MCF 10A (cell line): ENCODE measurements at regions not wholly inside any gene's neighbourhood (a gene's known extent, or its start where the extent isn't known, plus 50 kb on each side); places are given as distances from the start of the nearest gene placed in this dataset.

ENCODE experiments used
- BruUV-seq: library from RNA; stranded (reverse); fragments of 400-500 nt; replicated peaks from 2 replicates; lab custom pipeline; 2021; lab: Mats Ljungman, UMichigan
- CTCF ChIA-PET: fragments of 300-600 bp; sonication (Branson Sonifier 250); formaldehyde crosslinking; extraction: SDS; loops from one replicate; lab custom pipeline; 2021; ENCODE audit warnings: antibody characterized with exemption, inconsistent platforms; lab: Yijun Ruan, JAX
- POLR2A ChIA-PET: fragments of 300-600, 350-650 bp; sonication (Branson Sonifier 250); formaldehyde crosslinking; extraction: SDS; loops from one replicate; lab custom pipeline; 2020; ENCODE audit warnings: antibody characterized with exemption, inconsistent platforms; lab: Yijun Ruan, JAX
- DNase-seq: peaks from one replicate; pipeline ENCODE4 v3.0.0-alpha.2; 2018; ENCODE audit not compliant: unreplicated experiment
- H3K27ac Mint-ChIP-seq: one replicate; pipeline ENCODE4 v1.8.0; 2022; ENCODE audit warnings: mild to moderate bottlenecking, low read depth, mixed read lengths; ENCODE audit not compliant: unreplicated experiment
- H3K27me3 Mint-ChIP-seq: one replicate; pipeline ENCODE4 v1.8.0; 2022; ENCODE audit warnings: mixed read lengths; ENCODE audit not compliant: insufficient read depth, unreplicated experiment
- H3K36me3 Mint-ChIP-seq: one replicate; pipeline ENCODE4 v1.8.0; 2022; ENCODE audit warnings: mild to moderate bottlenecking, moderate library complexity, mixed read lengths; ENCODE audit not compliant: insufficient read depth, unreplicated experiment
- H3K4me1 Mint-ChIP-seq: one replicate; pipeline ENCODE4 v1.8.0; 2022; ENCODE audit warnings: mixed read lengths; ENCODE audit not compliant: insufficient read depth, unreplicated experiment
- H3K4me3 Mint-ChIP-seq: one replicate; pipeline ENCODE4 v1.8.0; 2022; ENCODE audit warnings: mild to moderate bottlenecking, moderate library complexity, mixed read lengths; ENCODE audit not compliant: unreplicated experiment
- H3K9me3 Mint-ChIP-seq: one replicate; pipeline ENCODE4 v1.8.0; 2022; ENCODE audit warnings: mixed read lengths; ENCODE audit not compliant: unreplicated experiment
- intact Hi-C: fragments of 100-400 bp; cut with micrococcal nuclease; formaldehyde crosslinking; loops from 2 replicates; pipeline ENCODE4 v1.14.1; 2022
- TF ChIP-seq, protein P1 (sequence below): fragments of 200-600 bp; IDR thresholded peaks from one replicate; pipeline ENCODE4 v1.8.0; 2022; ENCODE audit warnings: antibody characterized with exemption, mild to moderate bottlenecking; ENCODE audit not compliant: unreplicated experiment

DNA sequence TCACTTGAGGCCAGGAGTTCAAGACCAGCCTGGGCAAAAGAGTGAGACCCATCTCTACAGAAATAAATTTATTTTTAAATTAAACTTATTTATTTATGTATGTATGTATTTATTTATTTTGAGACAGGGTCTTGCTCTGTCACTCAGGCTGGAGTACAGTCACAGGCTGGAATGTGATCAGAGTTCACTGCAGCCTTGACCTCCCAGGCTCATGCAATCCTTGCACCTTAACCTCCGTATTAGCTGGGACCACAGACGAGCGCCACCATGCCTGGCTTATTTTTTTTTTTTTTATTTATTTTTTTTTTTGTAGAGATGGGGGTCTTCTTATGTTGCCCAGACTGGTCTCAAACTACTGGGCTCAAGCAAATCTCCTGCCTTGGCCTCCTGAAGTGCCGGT, 135.2 kb upstream of the HES1 start:
- TF ChIP-seq, protein P1, sequence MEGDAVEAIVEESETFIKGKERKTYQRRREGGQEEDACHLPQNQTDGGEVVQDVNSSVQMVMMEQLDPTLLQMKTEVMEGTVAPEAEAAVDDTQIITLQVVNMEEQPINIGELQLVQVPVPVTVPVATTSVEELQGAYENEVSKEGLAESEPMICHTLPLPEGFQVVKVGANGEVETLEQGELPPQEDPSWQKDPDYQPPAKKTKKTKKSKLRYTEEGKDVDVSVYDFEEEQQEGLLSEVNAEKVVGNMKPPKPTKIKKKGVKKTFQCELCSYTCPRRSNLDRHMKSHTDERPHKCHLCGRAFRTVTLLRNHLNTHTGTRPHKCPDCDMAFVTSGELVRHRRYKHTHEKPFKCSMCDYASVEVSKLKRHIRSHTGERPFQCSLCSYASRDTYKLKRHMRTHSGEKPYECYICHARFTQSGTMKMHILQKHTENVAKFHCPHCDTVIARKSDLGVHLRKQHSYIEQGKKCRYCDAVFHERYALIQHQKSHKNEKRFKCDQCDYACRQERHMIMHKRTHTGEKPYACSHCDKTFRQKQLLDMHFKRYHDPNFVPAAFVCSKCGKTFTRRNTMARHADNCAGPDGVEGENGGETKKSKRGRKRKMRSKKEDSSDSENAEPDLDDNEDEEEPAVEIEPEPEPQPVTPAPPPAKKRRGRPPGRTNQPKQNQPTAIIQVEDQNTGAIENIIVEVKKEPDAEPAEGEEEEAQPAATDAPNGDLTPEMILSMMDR: no peak
- DNase-seq: no peak
- Mint-ChIP-seq H3K4me1 (peaks cover 18% of the 10 kb centered on the region), H3K27me3 (no peaks in the 10 kb centered on the region), H3K36me3 (no peaks in the 10 kb centered on the region), H3K4me3 (no peak overlapping the region), H3K9me3 (no peaks in the 10 kb centered on the region), H3K27ac (no peak overlapping the region)
- intact Hi-C loops: loop anchor here (5.0 kb wide), 2 partner anchors 92 to 317 kb away; no protein-coding TSS in a partner anchor
- BruUV-seq: no TSS peak
- ChIA-PET CTCF (no interaction called here), POLR2A (interaction anchor here (0.8 kb wide), 1 partner anchor 50 kb away, joined by 3 read pairs; no protein-coding TSS in a partner anchor)

DNA sequence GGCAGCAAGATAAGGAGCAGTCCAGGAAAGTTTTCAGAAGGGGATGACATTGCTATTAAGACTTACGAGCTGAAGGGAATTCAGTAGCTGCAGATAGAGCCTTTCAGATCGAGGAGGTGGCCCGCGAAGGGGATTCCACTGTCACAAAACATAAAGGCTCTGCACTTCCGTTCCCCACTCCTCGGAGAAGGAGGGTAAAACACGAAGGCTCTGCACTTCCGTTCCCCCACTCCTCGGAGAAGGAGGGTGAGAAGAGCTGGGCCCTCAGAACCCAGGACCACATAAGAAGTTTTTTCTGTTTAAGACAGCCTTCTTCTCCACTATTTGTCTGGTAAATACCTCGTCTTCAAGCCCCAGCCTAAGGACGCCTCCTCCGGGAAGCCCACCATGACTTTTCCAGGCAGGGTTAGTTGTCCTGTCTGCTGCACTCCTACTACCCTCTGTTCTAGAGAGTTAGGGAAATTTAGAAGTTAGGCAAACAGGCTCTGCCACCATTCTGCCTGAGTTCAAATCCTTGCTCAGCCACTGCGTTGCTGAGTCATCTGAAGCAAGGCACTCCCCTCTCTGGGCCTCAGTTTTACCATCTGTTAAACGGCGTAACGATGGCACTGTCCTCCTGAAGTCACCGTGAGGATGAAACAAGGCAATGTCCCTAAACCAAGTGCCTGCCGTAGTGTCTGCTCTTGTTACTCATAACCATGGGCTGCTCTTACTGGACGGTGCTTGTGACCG, 134.1 kb upstream of the HES1 start:
- ChIA-PET CTCF (interaction anchor here (0.6 to 0.8 kb wide), 2 partner anchors 19 to 218 kb away, joined by 3 to 4 read pairs; no protein-coding TSS in a partner anchor), POLR2A (interaction anchor here (2.4 to 3.1 kb wide), 4 partner anchors 129 to 171 kb away, joined by 10 to 100 read pairs (median 34); partner anchors contain the start of gene HES1)
- no TSS peak for BruUV-seq
- no peak overlapping the region for H3K27ac Mint-ChIP-seq
- TF ChIP-seq, protein P1: no peak
- H3K27me3 Mint-ChIP-seq: no peaks in the 10 kb centered on the region
- no peaks in the 10 kb centered on the region for H3K36me3 Mint-ChIP-seq
- no peaks in the 10 kb centered on the region for H3K9me3 Mint-ChIP-seq
- H3K4me3 Mint-ChIP-seq: peak overlapping the region; percentile 67
- intact Hi-C loops: loop anchor here (2.0 to 5.0 kb wide), 3 partner anchors 69 to 315 kb away; no protein-coding TSS in a partner anchor
- H3K4me1 Mint-ChIP-seq: peaks cover 18% of the 10 kb centered on the region
- DNase-seq: no peak

- DNase-seq: peak; percentile 96
- Mint-ChIP-seq H3K27me3 (no peaks in the 10 kb centered on the region), H3K27ac (peak overlapping the region; percentile 69), H3K4me1 (peaks cover 22% of the 10 kb centered on the region), H3K9me3 (no peaks in the 10 kb centered on the region), H3K4me3 (peak overlapping the region; percentile 67), H3K36me3 (no peaks in the 10 kb centered on the region)
- BruUV-seq: TSS peak; percentile 41
- ChIA-PET POLR2A (interaction anchor here (0.6 to 3.1 kb wide), 32 partner anchors 9 to 1085 kb away, joined by 3 to 100 read pairs (median 6); partner anchors contain the start of gene HES1), CTCF (interaction anchor here (0.6 to 2.7 kb wide), 10 partner anchors 9 to 223 kb away, joined by 3 to 10 read pairs (median 3); partner anchors contain the start of gene HES1)
- intact Hi-C loops: loop anchor here (1.0 to 5.0 kb wide), 8 partner anchors 21 to 314 kb away; no protein-coding TSS in a partner anchor
- TF ChIP-seq, protein P1: no peak
These were observed 132.6 kb upstream of the HES1 start for GRCh38 chr3:194003114-194004057.
